ENCODE measurements at regions not wholly inside any gene's neighbourhood (a gene's known extent, or its start where the extent isn't known, plus 50 kb on each side); places are given as distances from the start of the nearest gene placed in this dataset.
"Not testable (repeated sequence)": the region's sequence is repeated elsewhere in the genome, so short reads cannot be mapped to it uniquely, and the experiment has no call there.

DNA sequence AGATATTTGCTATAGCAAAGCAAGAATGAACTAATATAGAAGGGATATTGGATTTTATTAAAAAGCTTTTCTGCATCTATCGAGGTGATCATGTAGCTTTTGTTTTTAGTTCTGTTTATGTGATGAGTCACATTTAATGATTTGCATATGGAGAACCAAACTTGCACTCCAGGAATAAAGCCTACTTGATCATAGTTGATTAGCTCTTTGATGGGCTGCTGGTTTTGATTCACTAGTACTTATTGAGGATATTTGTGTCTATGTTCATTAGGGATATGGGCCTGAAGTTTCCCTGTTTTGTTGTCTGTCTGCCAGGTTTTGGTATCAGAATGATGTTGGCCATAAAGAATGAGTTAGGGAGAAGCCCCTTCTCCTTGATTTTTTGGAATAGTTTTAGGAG is 310.7 kb downstream of the ARPP21 start:
- DNase-seq = no peak

- DNase-seq = no peak
Measured at GRCh38 chr3:35954413-35954812, 315.1 kb downstream of the ARPP21 start.

- DNase-seq = peak; percentile 19
Measured at GRCh38 chr3:35965908-35966307, 326.6 kb downstream of the ARPP21 start.

DNA sequence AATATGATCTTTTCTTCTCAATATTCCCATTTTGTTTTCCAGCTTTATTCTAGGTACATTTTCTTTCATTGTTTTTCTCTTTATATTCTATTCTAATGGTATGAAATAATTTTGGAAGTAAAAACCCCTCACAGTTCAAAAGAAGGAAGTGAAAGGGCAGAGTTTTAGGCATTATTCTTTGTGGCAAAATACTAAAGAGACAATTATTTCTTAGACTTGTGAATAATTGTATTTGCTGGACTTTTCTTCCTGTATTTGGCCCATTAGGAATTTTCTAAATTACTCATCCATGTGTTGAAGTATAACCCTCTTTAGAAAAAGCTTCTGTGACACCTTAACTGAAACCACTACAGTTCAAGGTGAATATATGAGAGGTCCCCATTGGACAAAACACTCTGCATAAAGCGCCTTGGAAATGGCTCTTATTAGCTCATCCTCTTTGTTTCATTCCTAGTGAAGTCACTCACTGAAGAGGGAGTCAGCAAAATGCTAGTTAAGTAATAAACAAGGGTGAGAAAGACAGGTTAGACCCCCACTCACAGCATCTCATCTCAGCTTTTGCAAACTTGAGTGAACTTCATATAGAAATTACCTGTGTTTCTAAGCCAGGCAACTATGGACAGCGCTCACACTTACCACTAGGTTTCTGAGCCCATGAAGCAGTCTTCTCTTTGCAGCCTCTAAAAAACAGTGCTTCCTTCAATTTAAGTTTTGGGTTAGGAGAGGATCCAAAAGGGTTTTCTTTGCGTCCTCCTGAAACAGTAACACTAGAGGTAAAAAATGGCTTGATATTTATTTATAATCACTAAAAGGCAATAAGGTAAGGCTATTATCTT is 327.5 kb downstream of the ARPP21 start:
- no peak for DNase-seq

- DNase-seq = no peak
Measured at GRCh38 chr3:35968043-35968622, 328.8 kb downstream of the ARPP21 start.

DNA sequence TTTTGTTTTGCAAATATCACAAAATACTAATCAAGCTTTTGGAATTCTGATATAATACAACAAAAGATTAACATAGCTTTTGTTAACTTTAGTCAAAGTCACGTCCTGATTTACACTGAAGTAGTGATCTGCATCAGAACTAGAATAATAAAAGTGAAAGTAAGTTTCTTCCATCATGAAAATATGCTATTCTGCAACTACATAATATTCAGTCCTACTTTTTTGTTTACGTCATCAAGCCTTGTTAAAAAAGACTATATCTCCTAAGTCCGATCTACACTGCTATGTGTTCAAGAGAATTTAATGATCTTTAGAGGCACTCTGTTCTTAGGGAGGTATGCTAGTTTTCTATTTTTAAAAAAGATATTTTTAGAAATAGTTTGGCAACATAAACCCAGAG is 330.1 kb downstream of the ARPP21 start:
- DNase-seq = no peak

GRCh38 chr3:35970793-35971192 is 331.5 kb downstream of the ARPP21 start:
- DNase-seq = no peak

GRCh38 chr3:35971686-35972085 is 332.4 kb downstream of the ARPP21 start:
- DNase-seq = no peak

- no peak for DNase-seq
Measured at GRCh38 chr3:35974872-35975271, 335.5 kb downstream of the ARPP21 start.

GRCh38 chr3:35986161-35986560 is 346.8 kb downstream of the ARPP21 start:
- no peak for DNase-seq

DNA sequence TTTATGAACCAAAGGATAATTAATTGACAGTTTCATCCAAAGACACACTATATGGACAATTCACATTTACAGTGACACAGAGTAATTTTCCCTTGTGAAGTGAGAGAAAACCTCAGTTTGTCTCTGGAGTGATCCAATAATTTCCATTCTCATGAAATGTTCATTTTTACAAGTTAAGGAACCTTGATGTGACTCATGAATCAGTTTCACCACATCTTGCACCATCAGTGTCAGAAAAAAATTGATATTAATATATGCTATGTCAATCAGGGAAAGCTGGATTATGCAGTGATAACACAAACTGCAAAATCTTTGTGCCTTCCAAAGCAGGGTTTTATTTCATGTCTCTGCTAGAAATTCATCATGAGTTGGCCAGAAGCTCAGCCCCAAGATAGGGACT is 348.1 kb downstream of the ARPP21 start:
- DNase-seq = no peak

DNA sequence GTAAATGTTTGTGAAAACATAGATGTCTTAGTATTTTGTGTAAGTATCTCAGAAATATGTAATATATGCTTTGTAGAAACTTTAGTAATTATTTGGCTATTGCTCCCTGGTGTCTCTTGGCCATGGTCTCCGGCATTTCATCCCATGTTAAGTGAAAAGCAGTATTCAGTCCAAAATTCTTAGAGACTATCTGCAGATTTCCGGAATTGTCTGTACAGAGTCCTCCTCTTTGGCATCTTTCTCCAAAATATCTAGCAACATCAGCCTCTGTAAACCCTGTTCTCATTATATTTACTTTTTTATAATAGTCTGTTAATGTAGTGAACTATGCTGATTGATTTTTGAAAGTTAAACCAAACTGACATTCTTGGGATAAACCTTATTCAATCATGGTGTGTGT is 352.7 kb downstream of the ARPP21 start:
- DNase-seq = no peak

DNA sequence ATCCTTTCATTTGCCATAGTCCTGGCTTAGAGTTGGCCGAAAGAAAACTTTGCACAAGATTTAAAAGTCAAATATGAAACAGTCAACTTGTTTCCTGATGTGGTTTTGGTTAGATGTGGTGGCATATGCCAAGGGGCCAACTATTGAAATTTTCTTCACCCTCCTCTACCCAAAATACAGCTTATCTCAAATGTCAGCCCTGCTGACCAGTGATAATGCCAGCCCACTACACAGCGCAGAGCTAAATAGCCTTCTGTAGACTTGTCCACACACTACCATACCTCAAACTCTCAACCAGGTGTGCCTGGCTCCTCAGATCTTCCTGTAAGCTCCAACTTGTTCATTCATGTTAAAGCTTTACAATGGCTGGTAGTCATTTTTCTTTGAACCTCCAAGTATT is 368.5 kb upstream of the STAC start:
- DNase-seq = no peak

GRCh38 chr3:36013425-36013824 is 366.9 kb upstream of the STAC start:
- no peak for DNase-seq

DNA sequence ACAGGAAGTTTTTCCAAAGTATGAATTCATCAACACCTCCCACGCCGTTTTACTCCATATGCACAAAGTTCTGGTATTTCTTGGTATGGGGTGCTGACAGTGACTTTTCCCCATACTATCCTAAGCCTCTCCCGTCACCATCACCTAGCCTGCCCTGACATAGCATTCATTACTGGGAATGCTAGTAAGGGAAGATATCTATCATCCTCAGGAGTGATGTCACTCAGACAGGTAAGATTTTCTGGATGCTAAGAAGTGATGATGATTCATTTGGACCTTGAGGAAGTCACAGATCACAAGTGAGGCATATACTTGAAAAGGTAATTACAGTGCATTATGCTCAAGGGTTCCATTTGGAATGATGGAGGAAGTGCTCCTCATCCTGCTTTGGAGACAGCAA is 355.1 kb upstream of the STAC start:
- DNase-seq = no peak

DNA sequence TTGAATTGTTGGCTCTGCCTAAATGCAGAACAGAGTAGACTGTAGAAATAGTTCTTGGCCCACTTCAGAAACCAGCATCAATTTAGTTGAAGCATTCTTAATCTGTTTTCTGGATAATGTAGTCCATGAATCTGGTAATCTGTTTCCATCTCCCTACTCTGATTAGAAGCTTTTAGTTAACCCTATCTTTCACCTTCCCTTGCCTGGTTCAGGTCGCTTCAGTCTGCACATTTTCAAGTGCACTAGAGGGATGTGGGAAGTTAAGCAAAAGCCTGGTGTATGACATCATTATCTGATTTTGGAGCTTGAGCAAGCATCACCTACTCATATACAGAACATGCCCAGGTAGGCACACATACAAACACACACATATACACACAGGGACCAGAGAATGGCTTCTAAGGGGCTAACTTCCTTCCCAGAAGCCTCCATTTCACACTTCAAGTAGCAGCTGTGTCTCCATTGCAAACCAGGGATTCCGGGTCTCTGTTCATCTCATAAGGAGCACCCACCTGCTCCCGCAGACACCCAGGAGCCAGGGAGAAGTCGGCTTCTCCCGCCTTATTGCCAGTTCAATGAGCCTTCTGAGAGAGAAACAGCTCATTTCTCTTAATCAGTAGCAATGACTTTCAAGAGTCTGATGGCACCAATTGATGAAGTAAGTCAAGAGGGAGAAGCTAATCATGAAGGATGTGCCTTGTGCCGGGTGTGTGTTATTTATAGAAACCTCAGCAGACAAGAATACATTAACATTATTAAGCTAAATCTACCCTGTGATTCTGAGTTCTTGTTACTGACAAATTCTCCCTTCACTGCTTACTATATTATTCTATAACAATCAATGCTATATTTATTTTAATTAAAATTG is 347.9 kb upstream of the STAC start:
- no peak for DNase-seq

- no peak for DNase-seq
Measured at GRCh38 chr3:36058404-36059030, 321.8 kb upstream of the STAC start.

DNA sequence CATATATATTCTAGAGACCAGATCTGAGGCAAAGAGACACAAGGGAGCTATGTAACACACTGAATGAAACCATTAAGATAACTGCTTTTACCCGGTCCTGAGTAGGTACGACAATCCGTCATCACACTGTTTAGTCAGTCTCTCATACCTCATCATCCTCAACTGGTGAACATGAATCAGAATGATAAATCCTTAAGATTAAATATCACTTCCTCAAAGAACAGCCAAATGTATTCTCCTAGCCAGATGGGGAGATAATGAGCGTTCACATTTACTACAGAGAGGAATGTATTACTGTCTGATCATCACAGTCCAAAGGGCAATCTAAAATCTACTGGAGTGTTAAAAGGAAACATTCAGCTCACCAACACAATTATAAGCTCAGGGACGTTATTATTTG is 319.4 kb upstream of the STAC start:
- DNase-seq = no peak

DNA sequence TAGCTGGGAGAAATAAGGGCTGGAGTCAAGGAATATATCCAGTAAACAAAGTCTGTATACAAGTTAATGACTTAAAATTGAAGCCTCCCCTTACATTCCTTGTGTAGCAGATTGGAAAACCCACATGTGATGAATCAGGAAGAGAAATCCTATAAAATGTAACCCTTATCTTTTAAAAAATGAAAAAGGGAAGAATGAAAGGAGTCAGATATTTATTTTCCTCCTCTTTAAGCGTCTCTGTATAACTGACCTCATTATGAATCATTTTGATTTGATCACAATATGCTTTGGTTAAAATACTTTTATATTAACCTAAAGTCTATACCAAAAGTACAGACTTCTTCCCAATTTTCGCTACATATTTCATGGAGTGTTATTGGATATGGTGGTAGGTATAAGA is 316.3 kb upstream of the STAC start:
- no peak for DNase-seq

DNA sequence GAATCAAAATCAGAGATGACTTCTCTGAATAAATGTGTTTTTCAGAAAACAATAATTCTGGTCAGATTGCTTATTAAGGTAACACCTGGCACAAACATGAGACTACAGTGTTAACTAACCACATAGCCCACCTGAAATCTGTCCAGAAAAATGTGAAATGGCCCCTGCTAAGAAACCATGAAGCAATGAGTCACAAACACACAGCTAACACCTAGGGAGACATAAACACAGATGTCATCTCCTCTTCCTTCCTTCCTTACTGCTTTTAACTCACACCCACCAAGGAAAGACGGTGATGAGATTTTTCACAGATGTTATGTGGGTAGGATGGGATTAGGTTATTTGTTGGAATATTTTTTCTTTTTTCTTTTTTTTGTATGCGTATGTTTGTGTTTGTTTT is 315.0 kb upstream of the STAC start:
- DNase-seq = no peak

DNA sequence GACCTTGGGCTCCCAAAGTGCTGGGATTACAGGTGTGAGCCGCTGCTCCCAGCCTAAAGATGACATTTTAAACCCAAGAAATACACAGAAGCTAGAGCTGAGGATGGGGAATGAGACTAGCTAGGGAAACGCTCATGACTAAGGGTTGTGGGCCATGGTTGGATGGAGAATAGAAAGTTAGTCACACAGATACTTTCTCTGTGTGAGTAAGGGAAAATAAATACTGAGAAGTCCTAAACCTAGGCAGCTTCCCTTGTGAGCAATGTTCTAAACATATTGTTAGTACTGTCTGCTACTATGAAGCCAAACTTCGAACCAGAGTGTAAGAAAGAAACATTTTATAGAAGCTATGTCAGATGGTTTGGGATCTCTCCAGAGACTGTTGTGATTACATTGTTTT is 304.8 kb upstream of the STAC start:
- no peak for DNase-seq

- no peak for DNase-seq
Measured at GRCh38 chr3:36077320-36077719, 303.0 kb upstream of the STAC start.

DNA sequence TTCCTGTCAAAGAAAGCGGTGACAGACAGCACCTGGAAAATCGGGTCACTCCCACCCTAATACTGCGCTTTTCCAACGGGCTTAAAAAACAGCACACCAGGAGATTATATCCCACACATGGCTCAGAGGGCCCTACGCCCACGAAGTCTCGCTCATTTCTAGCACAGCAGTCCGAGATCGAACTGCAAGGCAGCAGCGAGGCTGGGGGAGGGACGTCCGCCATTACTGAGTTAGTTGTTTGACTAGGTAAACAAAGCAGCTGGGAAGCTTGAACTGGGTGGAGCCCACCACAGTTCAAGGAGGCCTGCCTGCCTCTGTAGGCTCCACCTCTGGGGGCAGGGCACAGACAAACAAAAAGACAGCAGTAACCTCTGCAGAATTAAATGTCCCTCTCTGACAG is 297.3 kb upstream of the STAC start:
- not testable (repeated sequence) for DNase-seq

Measured in CD4-positive, alpha-beta T cell treated with Interleukin-17A for 1 hour (primary cell).